ENCODE measurements at regions not wholly inside any gene's neighbourhood (a gene's known extent, or its start where the extent isn't known, plus 50 kb on each side); places are given as distances from the start of the nearest gene placed in this dataset.

GRCh38 chr14:44814196-44814595 lies 147.6 kb downstream of the KLHL28 start:
- no peaks in the 10 kb centered on the region for H3K4me1 Mint-ChIP-seq (ENCODE audit: low read depth in 2 of 2)
- peaks cover 3 to 42% of the 10 kb centered on the region in 2 donors for H3K27me3 Mint-ChIP-seq
- no peaks in the 10 kb centered on the region for H3K9me3 Mint-ChIP-seq
- no peak overlapping the region for H3K27ac Mint-ChIP-seq
- no peaks in the 10 kb centered on the region for H3K36me3 Mint-ChIP-seq (ENCODE audit: insufficient read depth)
- ATAC-seq (replicated peaks): no peak
- no peak for DNase-seq
- H3K4me3 Mint-ChIP-seq: no peak overlapping the region

DNA sequence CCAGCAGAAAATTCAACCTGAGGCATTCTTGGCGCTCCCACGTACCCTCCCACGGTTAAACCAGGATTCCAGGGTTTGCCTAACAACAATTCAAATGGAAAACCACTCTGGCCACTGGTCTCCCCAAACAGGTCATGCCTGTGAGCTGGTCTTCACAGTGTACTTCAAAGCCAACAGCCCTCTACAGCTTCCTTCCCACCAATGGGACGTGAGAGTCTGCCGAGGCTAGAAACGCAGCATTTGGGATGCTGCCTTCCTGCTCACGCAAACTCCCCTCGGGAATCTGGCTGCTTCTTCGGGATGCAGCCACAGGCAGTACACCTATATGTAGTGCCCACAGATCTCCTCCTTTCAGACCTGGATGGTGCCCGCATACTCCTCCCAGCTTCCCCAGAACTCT lies 149.1 kb downstream of the KLHL28 start:
- no peaks in the 10 kb centered on the region for H3K4me1 Mint-ChIP-seq (ENCODE audit: low read depth in 2 of 2)
- H3K36me3 Mint-ChIP-seq (ENCODE audit: insufficient read depth): no peaks in the 10 kb centered on the region
- H3K4me3 Mint-ChIP-seq: no peak overlapping the region
- ATAC-seq (replicated peaks) (no peak), DNase-seq (no peak)
- no peak overlapping the region for H3K27ac Mint-ChIP-seq
- H3K27me3 Mint-ChIP-seq: peaks cover 0 to 32% of the 10 kb centered on the region in 2 donors
- H3K9me3 Mint-ChIP-seq: no peaks in the 10 kb centered on the region

- no peak overlapping the region for H3K4me3 Mint-ChIP-seq
- H3K27me3 Mint-ChIP-seq: peaks cover 7 to 20% of the 10 kb centered on the region in 2 donors
- no peak overlapping the region for H3K27ac Mint-ChIP-seq
- H3K36me3 Mint-ChIP-seq (ENCODE audit: insufficient read depth): no peaks in the 10 kb centered on the region
- H3K4me1 Mint-ChIP-seq (ENCODE audit: low read depth in 2 of 2): no peaks in the 10 kb centered on the region
- no peaks in the 10 kb centered on the region for H3K9me3 Mint-ChIP-seq
- ATAC-seq (replicated peaks) (no peak), DNase-seq (no peak)
These were observed 157.4 kb downstream of the KLHL28 start for GRCh38 chr14:44804391-44804790.

GRCh38 chr14:44803239-44803905 lies 158.4 kb downstream of the KLHL28 start:
- H3K27ac Mint-ChIP-seq: no peak overlapping the region
- no peaks in the 10 kb centered on the region for H3K36me3 Mint-ChIP-seq (ENCODE audit: insufficient read depth)
- DNase-seq: no peak
- no peak overlapping the region for H3K4me3 Mint-ChIP-seq
- peak; percentile 37 for ATAC-seq (replicated peaks)
- peaks cover 7 to 20% of the 10 kb centered on the region in 2 donors for H3K27me3 Mint-ChIP-seq
- H3K4me1 Mint-ChIP-seq (ENCODE audit: low read depth in 2 of 2): no peaks in the 10 kb centered on the region
- no peaks in the 10 kb centered on the region for H3K9me3 Mint-ChIP-seq

- Mint-ChIP-seq H3K4me1 (ENCODE audit: low read depth in 2 of 2) (no peaks in the 10 kb centered on the region), H3K4me3 (no peak overlapping the region), H3K9me3 (no peaks in the 10 kb centered on the region), H3K36me3 (ENCODE audit: insufficient read depth) (no peaks in the 10 kb centered on the region), H3K27me3 (no peaks in the 10 kb centered on the region), H3K27ac (no peak overlapping the region)
- DNase-seq (no peak), ATAC-seq (replicated peaks) (no peak)
These were observed 163.1 kb downstream of the KLHL28 start for GRCh38 chr14:44798386-44799242.

- Mint-ChIP-seq H3K9me3 (no peaks in the 10 kb centered on the region), H3K27me3 (no peaks in the 10 kb centered on the region), H3K27ac (no peak overlapping the region), H3K36me3 (ENCODE audit: insufficient read depth) (no peaks in the 10 kb centered on the region), H3K4me3 (no peak overlapping the region), H3K4me1 (ENCODE audit: low read depth in 2 of 2) (no peaks in the 10 kb centered on the region)
- DNase-seq (no peak), ATAC-seq (replicated peaks) (no peak)
These were observed 166.0 kb downstream of the KLHL28 start for GRCh38 chr14:44795725-44796124.

DNA sequence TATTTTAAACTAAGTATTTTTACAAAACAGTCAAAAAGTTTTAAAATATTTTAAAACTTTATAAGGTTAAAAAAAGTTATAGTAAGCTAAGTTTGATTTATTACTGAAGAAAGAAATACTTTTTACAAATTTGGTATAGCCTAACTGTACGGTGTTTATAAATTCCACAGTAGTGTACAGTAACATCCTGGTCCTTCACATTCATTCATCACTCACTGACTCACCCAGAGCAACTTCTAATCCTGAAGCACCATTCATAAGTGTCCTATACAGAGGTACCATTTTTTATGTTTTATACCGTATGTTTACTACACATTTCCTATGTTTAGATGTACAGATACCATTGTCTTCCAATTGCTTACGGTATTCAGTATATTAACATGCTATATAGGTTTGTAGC lies 170.0 kb downstream of the KLHL28 start:
- ATAC-seq (replicated peaks) (no peak), DNase-seq (no peak)
- Mint-ChIP-seq H3K4me3 (no peak overlapping the region), H3K4me1 (ENCODE audit: low read depth in 2 of 2) (no peaks in the 10 kb centered on the region), H3K27me3 (peaks cover 0 to 6% of the 10 kb centered on the region in 2 donors), H3K9me3 (no peaks in the 10 kb centered on the region), H3K27ac (no peak overlapping the region), H3K36me3 (ENCODE audit: insufficient read depth) (no peaks in the 10 kb centered on the region)

GRCh38 chr14:44788612-44789011 lies 173.1 kb downstream of the KLHL28 start:
- H3K4me3 Mint-ChIP-seq: no peak overlapping the region
- DNase-seq (no peak), ATAC-seq (replicated peaks) (no peak)
- peaks cover 0 to 6% of the 10 kb centered on the region in 2 donors for H3K27me3 Mint-ChIP-seq
- H3K9me3 Mint-ChIP-seq: no peaks in the 10 kb centered on the region
- H3K4me1 Mint-ChIP-seq (ENCODE audit: low read depth in 2 of 2): no peaks in the 10 kb centered on the region
- no peaks in the 10 kb centered on the region for H3K36me3 Mint-ChIP-seq (ENCODE audit: insufficient read depth)
- H3K27ac Mint-ChIP-seq: no peak overlapping the region

DNA sequence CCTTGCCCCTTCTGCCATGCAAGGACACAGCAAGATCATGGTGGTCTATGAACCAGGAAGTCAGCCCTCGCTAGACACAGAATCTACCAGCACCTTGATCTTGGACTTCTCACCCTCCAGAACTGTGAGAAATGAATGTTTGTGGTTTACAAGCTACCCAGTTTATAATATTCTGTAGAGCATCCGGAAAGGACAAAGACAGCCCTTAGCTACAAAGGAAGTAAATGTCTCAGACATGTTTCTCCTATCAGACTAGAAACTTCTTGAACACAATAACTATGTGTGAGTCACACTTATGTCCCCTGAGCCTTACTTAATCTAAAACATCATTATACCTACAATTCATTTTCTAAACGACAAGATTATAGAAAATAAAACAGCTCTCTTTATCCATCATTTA lies 176.7 kb downstream of the KLHL28 start:
- DNase-seq (no peak), ATAC-seq (replicated peaks) (no peak)
- no peaks in the 10 kb centered on the region for H3K36me3 Mint-ChIP-seq (ENCODE audit: insufficient read depth)
- no peak overlapping the region for H3K4me3 Mint-ChIP-seq
- peaks cover 0 to 11% of the 10 kb centered on the region in 2 donors for H3K27me3 Mint-ChIP-seq
- no peaks in the 10 kb centered on the region for H3K4me1 Mint-ChIP-seq (ENCODE audit: low read depth in 2 of 2)
- no peaks in the 10 kb centered on the region for H3K9me3 Mint-ChIP-seq
- no peak overlapping the region for H3K27ac Mint-ChIP-seq

GRCh38 chr14:44783901-44784300 lies 177.8 kb downstream of the KLHL28 start:
- Mint-ChIP-seq H3K27me3 (peaks cover 0 to 10% of the 10 kb centered on the region in 2 donors), H3K27ac (no peak overlapping the region), H3K4me3 (no peak overlapping the region), H3K36me3 (ENCODE audit: insufficient read depth) (no peaks in the 10 kb centered on the region), H3K9me3 (no peaks in the 10 kb centered on the region), H3K4me1 (ENCODE audit: low read depth in 2 of 2) (no peaks in the 10 kb centered on the region)
- ATAC-seq (replicated peaks) (no peak), DNase-seq (no peak)

DNA sequence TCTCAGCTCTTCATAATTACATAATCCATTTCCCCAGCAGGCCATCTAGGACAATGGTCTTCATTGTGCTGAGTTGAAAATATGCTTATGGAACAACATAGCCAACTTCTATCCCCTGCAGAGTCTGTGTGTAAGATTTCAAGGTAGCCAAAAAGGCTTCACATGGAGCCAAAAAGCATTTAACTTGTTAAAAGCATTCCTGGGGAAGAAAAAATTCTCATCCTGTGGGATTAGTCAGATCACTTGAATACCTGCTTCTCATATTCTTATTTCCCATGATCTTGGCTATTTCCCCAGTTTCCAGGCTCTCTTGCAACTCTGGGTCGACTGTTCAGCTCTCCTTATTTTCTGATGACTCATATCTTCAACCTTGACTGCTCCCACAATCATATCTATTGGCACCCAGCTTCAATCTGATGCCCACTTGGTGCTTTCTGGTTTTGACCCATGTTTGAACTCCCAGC lies 178.9 kb downstream of the KLHL28 start:
- Mint-ChIP-seq H3K4me1 (ENCODE audit: low read depth in 2 of 2) (no peaks in the 10 kb centered on the region), H3K27me3 (peaks cover 0 to 10% of the 10 kb centered on the region in 2 donors), H3K27ac (no peak overlapping the region), H3K9me3 (no peaks in the 10 kb centered on the region), H3K36me3 (ENCODE audit: insufficient read depth) (no peaks in the 10 kb centered on the region), H3K4me3 (no peak overlapping the region)
- ATAC-seq (replicated peaks) (no peak), DNase-seq (no peak)

- Mint-ChIP-seq H3K27ac (no peak overlapping the region), H3K27me3 (peaks cover 0 to 10% of the 10 kb centered on the region in 2 donors), H3K4me1 (ENCODE audit: low read depth in 2 of 2) (no peaks in the 10 kb centered on the region), H3K9me3 (no peaks in the 10 kb centered on the region), H3K4me3 (no peak overlapping the region), H3K36me3 (ENCODE audit: insufficient read depth) (no peaks in the 10 kb centered on the region)
- ATAC-seq (replicated peaks) (no peak), DNase-seq (no peak)
These were observed 180.8 kb downstream of the KLHL28 start for GRCh38 chr14:44780989-44781388.

DNA sequence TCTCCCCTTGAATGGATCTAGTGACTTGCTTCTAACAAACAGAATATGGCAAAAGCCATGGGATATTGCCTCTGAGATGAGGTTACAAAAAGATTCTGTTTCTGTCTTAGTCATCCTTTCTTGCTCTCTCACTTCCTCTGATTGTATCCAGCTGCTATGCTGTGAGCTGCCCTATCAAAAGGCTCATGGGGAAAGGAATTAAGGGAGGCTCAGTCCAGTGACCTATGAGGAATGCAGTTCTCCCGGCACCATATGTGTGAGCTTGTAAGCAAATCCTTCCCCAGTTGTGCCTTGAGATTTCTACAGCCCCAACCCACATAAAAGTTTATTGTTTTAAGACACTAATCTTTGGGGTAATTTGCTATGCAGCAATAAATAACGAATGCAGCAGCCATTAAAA lies 183.1 kb downstream of the KLHL28 start:
- Mint-ChIP-seq H3K9me3 (no peaks in the 10 kb centered on the region), H3K27me3 (peaks cover 0 to 10% of the 10 kb centered on the region in 2 donors), H3K36me3 (ENCODE audit: insufficient read depth) (peaks cover 3% of the 10 kb centered on the region), H3K4me1 (ENCODE audit: low read depth in 2 of 2) (no peaks in the 10 kb centered on the region), H3K4me3 (no peak overlapping the region), H3K27ac (no peak overlapping the region)
- ATAC-seq (replicated peaks) (no peak), DNase-seq (no peak)

DNA sequence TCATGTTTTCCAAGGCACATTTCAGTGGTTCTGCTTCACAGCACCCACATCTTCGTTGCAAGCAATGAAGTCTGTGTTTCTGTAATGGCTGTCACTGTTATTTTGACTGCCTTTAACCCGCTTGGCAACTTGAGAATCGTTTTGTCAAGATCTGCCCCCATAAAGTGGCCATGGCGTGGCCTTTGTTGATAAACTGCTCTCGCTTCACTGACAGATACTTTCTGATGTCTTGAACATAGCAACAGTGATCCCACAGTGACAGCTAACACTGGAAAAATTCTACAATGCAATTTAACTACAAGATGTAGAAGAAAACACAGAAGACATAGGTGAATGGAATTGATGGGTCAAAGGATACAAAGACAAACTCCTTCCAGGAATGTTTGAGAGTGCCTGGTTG lies 184.2 kb downstream of the KLHL28 start:
- no peak for ATAC-seq (replicated peaks)
- Mint-ChIP-seq H3K4me1 (ENCODE audit: low read depth in 2 of 2) (no peaks in the 10 kb centered on the region), H3K27me3 (peaks cover 0 to 6% of the 10 kb centered on the region in 2 donors), H3K27ac (no peak overlapping the region), H3K4me3 (no peak overlapping the region), H3K9me3 (no peaks in the 10 kb centered on the region), H3K36me3 (ENCODE audit: insufficient read depth) (peaks cover 3% of the 10 kb centered on the region)
- no peak for DNase-seq

Data from effector memory CD8-positive, alpha-beta T cell (primary cell).